Esophagus muscularis mucosa (tissue), 4 donors: ENCODE measurements at regions not wholly inside any gene's neighbourhood (a gene's known extent, or its start where the extent isn't known, plus 50 kb on each side); places are given as distances from the start of the nearest gene placed in this dataset.
"Not testable (repeated sequence)": the region's sequence is repeated elsewhere in the genome, so short reads cannot be mapped to it uniquely, and the experiment has no call there.

Experiments
- DNase-seq: peaks from one replicate; pipeline ENCODE4 v3.0.0-alpha.2; 2017; ENCODE audit errors: extremely low spot score
- H3K27ac ChIP-seq, 4 donors: fragments of 200-600 bp; sonication (generic); replicated peaks in 1 of 4; 1 replicate in 3 of 4; 2 replicates in 1 of 4; pipeline ENCODE4 v1.5.1; 2016 to 2019; ENCODE audit warnings: mild to moderate bottlenecking in 1 of 4
- H3K27me3 ChIP-seq, 4 donors: fragments of 200-600 bp; sonication (generic); one replicate each; pipeline versions ENCODE4 v1.5.1 to v1.6.0; 2016 to 2019
- H3K36me3 ChIP-seq, 4 donors: fragments of 200-600 bp; sonication (generic); one replicate each; pipeline ENCODE4 v1.5.1; 2016 to 2019
- H3K4me1 ChIP-seq, 4 donors: fragments of 200-600 bp; sonication (generic); one replicate each; pipeline ENCODE4 v1.5.1; 2016 to 2019
- H3K4me3 ChIP-seq, 4 donors: fragments of 200-600 bp; sonication (generic); 1 replicate in 2 of 4; 2 replicates in 2 of 4; pipeline ENCODE4 v1.5.1; 2016 to 2019; ENCODE audit warnings: mild to moderate bottlenecking in 4 of 4, moderate library complexity in 1 of 4
- H3K9me3 ChIP-seq, 4 donors: fragments of 200-600 bp; sonication (generic); 1 replicate in 3 of 4; 2 replicates in 1 of 4; pipeline ENCODE4 v1.5.1; 2016 to 2019
- CTCF ChIP-seq, 3 experiments: fragments of 200-600 bp in 2 of 3; fragments of 450-650 bp in 1 of 3; sonication (generic) in 2 of 3; IDR thresholded peaks; one replicate each; pipeline ENCODE4 v1.5.1; 2017 to 2019; ENCODE audit warnings: antibody characterized with exemption in 3 of 3, mild to moderate bottlenecking in 2 of 3, moderate library complexity in 1 of 3
- EP300 ChIP-seq: sonication (generic); formaldehyde crosslinking; IDR thresholded peaks from one replicate; pipeline ENCODE4 v1.6.1; 2017; ENCODE audit warnings: antibody characterized with exemption
- POLR2A ChIP-seq: fragments of 450-650 bp; IDR thresholded peaks from one replicate; pipeline ENCODE4 v1.6.1; 2017; ENCODE audit warnings: antibody characterized with exemption, moderate library complexity, mild to moderate bottlenecking, low read depth
- POLR2AphosphoS5 ChIP-seq, 2 donors: sonication (generic); formaldehyde crosslinking; IDR thresholded peaks; one replicate each; pipeline ENCODE4 v1.6.1; 2017; ENCODE audit warnings: antibody characterized with exemption in 2 of 2
- WGBS: methylation state at CpG from one replicate; pipeline ENCODE4 v1.1.5; 2018; 5-methylcytosine and 5-hydroxymethylcytosine counted together
- intact Hi-C: fragments of 100-400 bp; cut with DNase I; formaldehyde crosslinking; loops from one replicate; pipeline ENCODE4 v1.15.1; 2023

DNA sequence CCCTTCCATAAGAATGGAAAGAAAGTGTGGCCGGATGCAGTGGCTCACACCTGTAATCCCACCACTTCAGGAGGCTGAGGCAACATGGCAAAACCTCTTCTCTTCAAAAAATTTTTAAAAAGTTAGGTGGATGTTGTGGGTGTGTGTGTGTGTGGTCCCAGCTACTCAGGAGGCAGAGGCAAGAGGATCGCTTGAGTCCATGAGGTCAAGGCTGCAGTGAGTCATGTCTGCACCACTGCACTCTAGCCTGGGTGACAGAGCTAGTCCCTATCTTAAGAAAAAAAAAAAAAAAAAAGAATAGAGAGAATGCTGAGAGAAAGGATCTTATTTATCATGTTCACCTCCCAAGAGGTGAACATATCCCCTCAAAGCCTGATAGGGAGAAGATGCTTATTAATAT, 492.1 kb upstream of the SMIM31 start:
- no peaks in the 10 kb centered on the region for H3K27me3 ChIP-seq
- 73% methylated on average over 2 of the region's 2 CpGs for WGBS
- no peaks in the 10 kb centered on the region for H3K9me3 ChIP-seq
- no peak for TF ChIP-seq CTCF (IDR thresholded peaks at IDR 0.05)
- TF ChIP-seq POLR2AphosphoS5 (IDR thresholded peaks at IDR 0.05) = no peak
- no peak for TF ChIP-seq EP300
- no peak for TF ChIP-seq POLR2A
- DNase-seq = no peak
- H3K27ac ChIP-seq = no peak overlapping the region
- intact Hi-C loops = no loop called here
- H3K4me3 ChIP-seq = no peak overlapping the region
- no peaks in the 10 kb centered on the region for H3K36me3 ChIP-seq
- H3K4me1 ChIP-seq = no peaks in the 10 kb centered on the region

- H3K27ac ChIP-seq, intact Hi-C loops, H3K4me3 ChIP-seq, H3K4me1 ChIP-seq, DNase-seq, H3K36me3 ChIP-seq, H3K9me3 ChIP-seq, H3K27me3 ChIP-seq: not testable (repeated sequence)
- WGBS = 87% methylated on average over 1 of the region's 1 CpG
Observed at GRCh38 chr4:164262508-164262907, 491.4 kb upstream of the SMIM31 start.

DNA sequence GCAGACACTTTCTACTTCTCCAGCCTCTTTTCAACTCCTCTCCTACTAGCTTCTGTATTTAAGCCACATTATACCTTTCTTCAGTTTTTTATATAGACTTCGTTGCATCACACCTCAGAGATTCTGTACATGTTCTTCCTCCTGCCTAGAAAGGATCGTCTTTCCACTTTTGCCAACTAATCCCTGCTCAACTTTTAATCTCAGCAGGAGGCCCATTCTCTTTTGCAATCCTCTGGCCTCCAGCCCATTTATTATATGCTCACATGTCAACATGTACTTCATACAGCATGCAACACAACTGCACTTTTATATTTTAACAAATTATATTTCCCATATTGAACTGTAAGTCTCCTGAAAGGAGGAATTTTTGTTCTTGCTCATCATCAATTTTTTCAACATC, 476.5 kb upstream of the SMIM31 start:
- H3K4me3 ChIP-seq, H3K36me3 ChIP-seq, intact Hi-C loops, H3K9me3 ChIP-seq, H3K27me3 ChIP-seq, H3K4me1 ChIP-seq, DNase-seq, H3K27ac ChIP-seq: not testable (repeated sequence)
- 74% methylated on average over 2 of the region's 2 CpGs for WGBS

GRCh38 chr4:164287173-164287572, 466.8 kb upstream of the SMIM31 start:
- Histone ChIP-seq H3K36me3 (no peaks in the 10 kb centered on the region), H3K27me3 (no peaks in the 10 kb centered on the region), H3K9me3 (no peaks in the 10 kb centered on the region), H3K4me1 (no peaks in the 10 kb centered on the region), H3K27ac (no peak overlapping the region), H3K4me3 (no peak overlapping the region)
- intact Hi-C loops = no loop called here
- no peak for TF ChIP-seq POLR2AphosphoS5 (IDR thresholded peaks at IDR 0.05)
- TF ChIP-seq EP300 = no peak
- no peak for TF ChIP-seq POLR2A
- TF ChIP-seq CTCF (IDR thresholded peaks at IDR 0.05) = no peak
- no peak for DNase-seq
- 84% methylated on average over 6 of the region's 6 CpGs for WGBS

GRCh38 chr4:164288578-164288977, 465.4 kb upstream of the SMIM31 start:
- intact Hi-C loops = no loop called here

More at GRCh38 chr4:164288578-164288977, 465.4 kb upstream of the SMIM31 start:
- TF ChIP-seq CTCF (IDR thresholded peaks at IDR 0.05) (no peak), EP300 (no peak), POLR2A (no peak), POLR2AphosphoS5 (IDR thresholded peaks at IDR 0.05) (no peak)
- Histone ChIP-seq H3K9me3 (no peaks in the 10 kb centered on the region), H3K4me1 (no peaks in the 10 kb centered on the region), H3K4me3 (no peak overlapping the region), H3K27ac (no peak overlapping the region), H3K27me3 (no peaks in the 10 kb centered on the region), H3K36me3 (no peaks in the 10 kb centered on the region)
- WGBS = 82% methylated on average over 5 of the region's 5 CpGs
- DNase-seq = no peak
